Neural crest cell (in vitro differentiated cells): ENCODE measurements at regions not wholly inside any gene's neighbourhood (a gene's known extent, or its start where the extent isn't known, plus 50 kb on each side); places are given as distances from the start of the nearest gene placed in this dataset.

Experiments
- DNase-seq: peaks from one replicate; pipeline ENCODE4 v3.0.0; 2021; ENCODE audit warnings: low read depth, mixed read lengths, low spot score
- H3K27ac Mint-ChIP-seq: one replicate; pipeline ENCODE4 v1.8.0; 2021; ENCODE audit warnings: mild to moderate bottlenecking, mixed read lengths; ENCODE audit not compliant: unreplicated experiment
- H3K27me3 Mint-ChIP-seq: 2 replicates; pipeline ENCODE4 v1.8.0; 2021; ENCODE audit warnings: low read depth, mild to moderate bottlenecking, mixed read lengths
- H3K36me3 Mint-ChIP-seq: 2 replicates; pipeline ENCODE4 v1.8.0; 2021; ENCODE audit warnings: low read depth, mild to moderate bottlenecking, mixed read lengths
- H3K4me1 Mint-ChIP-seq: 2 replicates; pipeline ENCODE4 v1.8.0; 2021; ENCODE audit warnings: mixed read lengths
- H3K4me3 Mint-ChIP-seq: one replicate; pipeline ENCODE4 v1.8.0; 2021; ENCODE audit warnings: mild to moderate bottlenecking, mixed read lengths
- H3K9me3 Mint-ChIP-seq: 2 replicates; pipeline ENCODE4 v1.8.0; 2021; ENCODE audit warnings: mixed read lengths
- TF ChIP-seq, protein P1 (sequence below): fragments of 200-600 bp; sonication (generic); conservative IDR thresholded peaks from 2 replicates; pipeline ENCODE4 v1.5.0; 2021; ENCODE audit warnings: antibody characterized with exemption, mild to moderate bottlenecking

DNA sequence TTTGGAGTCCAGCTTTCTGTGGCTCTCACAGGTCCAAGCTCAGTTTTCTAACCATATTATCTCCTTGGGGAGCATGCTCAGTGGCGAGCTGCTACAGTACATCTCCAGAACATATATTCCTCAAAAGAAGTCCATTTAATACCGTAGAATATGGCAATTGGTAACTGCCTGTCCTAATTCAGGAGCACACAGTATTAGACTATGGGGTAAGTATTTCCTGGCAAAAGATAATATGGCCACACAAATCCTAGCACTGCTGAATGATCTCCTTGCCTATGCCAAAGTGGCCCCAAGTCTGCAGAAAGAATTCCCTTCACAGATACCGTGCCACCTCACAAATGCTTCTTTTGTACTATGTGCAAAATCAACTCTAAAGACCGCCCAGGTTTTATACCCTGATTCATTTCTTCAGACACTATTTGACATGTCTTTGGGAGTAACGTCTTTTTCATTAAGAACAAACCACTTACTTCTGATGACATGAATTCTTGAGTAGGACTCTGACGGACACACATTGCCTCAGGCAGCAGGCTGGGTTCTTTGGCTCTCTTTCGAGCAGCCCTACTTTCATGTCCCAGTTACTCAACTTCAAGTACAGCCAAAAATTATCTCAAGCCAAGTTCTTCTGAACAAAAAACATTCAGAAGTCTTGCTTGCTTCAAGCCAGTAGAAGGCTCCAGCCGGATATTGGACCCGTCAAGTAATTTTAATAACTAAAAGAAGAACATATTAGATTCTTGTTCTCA is 368.3 kb upstream of the DCBLD2 start:
- Mint-ChIP-seq H3K9me3 (no peaks in the 10 kb centered on the region), H3K4me1 (no peaks in the 10 kb centered on the region), H3K27me3 (no peaks in the 10 kb centered on the region), H3K4me3 (no peak overlapping the region), H3K36me3 (no peaks in the 10 kb centered on the region), H3K27ac (no peak overlapping the region)
- TF ChIP-seq, protein P1, sequence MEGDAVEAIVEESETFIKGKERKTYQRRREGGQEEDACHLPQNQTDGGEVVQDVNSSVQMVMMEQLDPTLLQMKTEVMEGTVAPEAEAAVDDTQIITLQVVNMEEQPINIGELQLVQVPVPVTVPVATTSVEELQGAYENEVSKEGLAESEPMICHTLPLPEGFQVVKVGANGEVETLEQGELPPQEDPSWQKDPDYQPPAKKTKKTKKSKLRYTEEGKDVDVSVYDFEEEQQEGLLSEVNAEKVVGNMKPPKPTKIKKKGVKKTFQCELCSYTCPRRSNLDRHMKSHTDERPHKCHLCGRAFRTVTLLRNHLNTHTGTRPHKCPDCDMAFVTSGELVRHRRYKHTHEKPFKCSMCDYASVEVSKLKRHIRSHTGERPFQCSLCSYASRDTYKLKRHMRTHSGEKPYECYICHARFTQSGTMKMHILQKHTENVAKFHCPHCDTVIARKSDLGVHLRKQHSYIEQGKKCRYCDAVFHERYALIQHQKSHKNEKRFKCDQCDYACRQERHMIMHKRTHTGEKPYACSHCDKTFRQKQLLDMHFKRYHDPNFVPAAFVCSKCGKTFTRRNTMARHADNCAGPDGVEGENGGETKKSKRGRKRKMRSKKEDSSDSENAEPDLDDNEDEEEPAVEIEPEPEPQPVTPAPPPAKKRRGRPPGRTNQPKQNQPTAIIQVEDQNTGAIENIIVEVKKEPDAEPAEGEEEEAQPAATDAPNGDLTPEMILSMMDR, result no peak
- no peak for DNase-seq

DNA sequence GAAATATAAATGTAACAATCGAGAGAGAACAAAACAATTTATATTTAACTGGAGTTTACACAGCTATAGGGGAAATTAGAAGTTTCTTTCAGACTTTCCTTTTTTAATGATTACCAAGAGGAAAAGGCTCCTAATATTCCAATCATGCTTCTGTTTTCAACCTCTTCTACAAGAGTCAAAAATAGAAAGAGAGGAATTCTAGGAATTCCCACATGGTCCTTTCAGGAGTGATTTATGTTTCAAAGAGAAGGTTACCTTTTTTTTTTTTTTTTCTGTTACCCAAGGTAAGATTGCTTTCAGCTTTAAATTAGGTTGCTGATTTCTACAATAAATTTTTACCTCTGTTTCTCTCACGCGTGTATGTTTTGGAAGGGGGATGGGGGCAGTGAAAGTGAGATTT is 355.3 kb upstream of the DCBLD2 start:
- Mint-ChIP-seq H3K9me3 (peaks cover 6% of the 10 kb centered on the region), H3K27me3 (no peaks in the 10 kb centered on the region), H3K4me1 (no peaks in the 10 kb centered on the region), H3K27ac (no peak overlapping the region), H3K4me3 (no peak overlapping the region), H3K36me3 (no peaks in the 10 kb centered on the region)
- TF ChIP-seq, protein P1, result no peak
- no peak for DNase-seq

DNA sequence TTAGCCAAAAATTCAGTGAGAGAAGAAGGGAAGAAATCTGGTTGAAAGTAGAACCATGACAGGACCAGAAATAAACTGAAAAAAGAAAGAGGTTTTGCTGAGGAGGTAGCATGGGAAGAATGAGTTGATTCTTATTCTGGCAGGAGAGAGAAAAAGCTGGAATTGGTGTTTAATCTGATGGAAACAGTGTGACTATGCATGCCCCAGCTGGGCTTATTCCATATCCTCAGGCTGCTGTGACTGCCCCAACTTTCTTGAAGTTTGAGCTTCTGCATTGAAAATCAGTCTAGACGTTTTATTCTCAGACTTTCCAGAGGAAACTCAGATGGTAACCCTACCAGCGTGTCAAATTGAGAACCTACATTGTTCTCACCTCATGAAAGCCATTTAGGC is 352.5 kb upstream of the DCBLD2 start:
- peaks cover 2% of the 10 kb centered on the region for H3K9me3 Mint-ChIP-seq
- H3K36me3 Mint-ChIP-seq, result no peaks in the 10 kb centered on the region
- H3K4me1 Mint-ChIP-seq, result no peaks in the 10 kb centered on the region
- no peak for DNase-seq
- TF ChIP-seq, protein P1, result no peak
- no peaks in the 10 kb centered on the region for H3K27me3 Mint-ChIP-seq
- H3K4me3 Mint-ChIP-seq, result no peak overlapping the region
- no peak overlapping the region for H3K27ac Mint-ChIP-seq

DNA sequence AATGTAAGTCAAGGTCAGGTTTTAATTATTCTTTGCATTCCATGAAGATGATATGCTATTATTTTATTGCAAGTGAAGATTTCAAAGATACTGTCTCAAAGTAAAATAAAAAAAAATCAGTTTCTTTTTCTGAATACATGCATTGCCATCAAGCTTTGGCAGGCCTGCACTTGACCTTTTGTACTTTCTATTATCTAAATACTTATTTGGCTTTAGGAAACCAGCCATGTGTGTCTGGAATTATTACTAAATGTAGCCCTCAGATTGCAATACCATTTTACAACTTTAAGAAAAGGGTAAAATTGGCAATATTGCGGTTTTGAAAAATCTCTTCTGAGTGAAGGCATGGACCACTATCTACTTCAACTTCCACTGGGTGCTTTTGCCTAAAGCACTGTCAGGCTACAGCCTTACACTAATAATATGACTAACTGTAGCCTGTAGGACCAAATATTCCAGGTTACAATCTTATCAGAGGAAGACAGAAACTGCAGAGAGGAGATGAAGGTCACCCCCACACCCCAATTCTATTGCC is 349.4 kb upstream of the DCBLD2 start:
- Mint-ChIP-seq H3K27me3 (no peaks in the 10 kb centered on the region), H3K9me3 (no peaks in the 10 kb centered on the region), H3K36me3 (no peaks in the 10 kb centered on the region), H3K4me1 (no peaks in the 10 kb centered on the region), H3K27ac (no peak overlapping the region), H3K4me3 (no peak overlapping the region)
- TF ChIP-seq, protein P1, result no peak
- DNase-seq, result no peak

DNA sequence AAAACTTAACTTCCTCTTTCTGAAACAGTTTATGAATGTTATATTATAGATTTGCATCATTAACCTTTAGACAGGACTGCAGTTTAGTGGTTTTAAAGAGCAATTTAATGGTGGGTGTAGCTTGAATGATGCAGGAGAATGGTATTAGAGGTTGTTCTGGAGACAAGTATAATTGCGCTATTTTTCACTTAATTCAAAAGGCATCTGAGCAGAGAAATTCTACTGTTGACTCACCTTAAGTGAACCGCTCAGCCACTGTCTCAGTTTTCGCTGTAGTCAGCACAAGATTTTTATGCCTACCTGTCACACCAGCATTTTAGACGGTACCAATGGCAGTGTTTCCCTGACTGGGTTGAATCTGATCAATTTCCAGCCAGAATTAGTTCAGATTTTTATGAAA is 348.8 kb upstream of the DCBLD2 start:
- H3K4me1 Mint-ChIP-seq, result no peaks in the 10 kb centered on the region
- no peaks in the 10 kb centered on the region for H3K36me3 Mint-ChIP-seq

More for the DNA sequence above, 348.8 kb upstream of the DCBLD2 start:
- TF ChIP-seq, protein P1, result no peak
- no peak for DNase-seq
- no peaks in the 10 kb centered on the region for H3K27me3 Mint-ChIP-seq
- H3K4me3 Mint-ChIP-seq, result no peak overlapping the region
- H3K27ac Mint-ChIP-seq, result no peak overlapping the region
- no peaks in the 10 kb centered on the region for H3K9me3 Mint-ChIP-seq
